ENCODE measurements at regions not wholly inside any gene's neighbourhood (a gene's known extent, or its start where the extent isn't known, plus 50 kb on each side); places are given as distances from the start of the nearest gene placed in this dataset.
A peak's percentile ranks its signal among the peaks of the same experiment; 100 is the strongest.

DNA sequence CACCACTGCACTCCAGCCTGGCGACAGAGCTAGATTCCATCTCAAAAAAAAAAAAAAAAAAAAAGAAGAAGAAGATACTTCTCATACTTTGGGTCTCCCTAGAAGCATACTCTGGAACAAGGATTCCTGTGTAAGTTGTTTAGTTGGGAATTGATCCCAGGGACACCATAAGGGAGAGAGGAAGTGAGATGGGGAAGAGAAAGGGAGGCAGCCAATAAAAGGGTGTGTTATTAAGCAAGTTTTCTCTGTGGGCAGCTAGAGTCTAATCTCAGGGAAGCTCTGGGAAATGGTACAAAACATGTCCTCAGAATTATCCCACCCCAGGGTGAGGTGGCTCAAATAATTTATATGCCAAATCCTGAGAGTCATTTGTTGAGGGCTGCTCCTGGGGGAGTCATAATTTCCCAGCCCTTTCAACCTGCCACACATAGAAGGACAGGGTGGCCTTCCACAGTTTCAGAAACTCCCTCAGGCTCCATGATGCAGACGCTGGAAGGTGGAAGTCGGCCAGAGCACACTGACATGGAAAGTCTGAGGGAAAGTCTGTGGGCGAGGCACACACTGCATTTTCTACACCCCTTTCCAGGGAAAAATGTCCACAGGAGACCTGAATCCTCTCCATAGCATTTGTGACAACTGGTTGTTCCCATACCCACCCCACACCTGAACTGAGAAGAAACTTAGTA is 86.4 kb upstream of the SLC4A7 start:
- peak overlapping the region; percentile 60; the same call in 1 of the 2 replicates for H3K27ac ChIP-seq (ENCODE audit: low read length)

DNA sequence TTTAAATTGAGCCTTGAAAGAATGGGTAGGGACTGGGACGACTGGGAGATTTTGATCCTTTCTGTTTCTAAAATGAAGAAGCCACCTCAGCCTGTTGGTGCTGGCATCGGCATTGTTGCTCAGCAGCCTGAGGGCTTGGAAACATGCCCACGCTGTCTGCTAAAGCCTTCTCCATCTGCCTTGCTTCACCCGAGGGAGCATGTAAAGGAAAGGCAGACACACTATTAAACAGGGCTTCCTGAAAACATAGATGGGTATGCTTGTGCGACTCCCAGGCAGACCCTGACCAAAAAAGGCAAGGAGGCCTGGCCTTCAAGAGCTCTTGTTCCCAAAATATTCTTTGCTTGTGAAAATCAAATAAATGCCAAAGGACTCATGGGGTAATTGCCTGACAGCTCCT is 84.2 kb upstream of the SLC4A7 start:
- Histone ChIP-seq H3K4me1 (ENCODE audit: control insufficient read depth, insufficient read depth, low read length) (peaks cover 18% of the 10 kb centered on the region; the same call in 1 of the 2 replicates), H3K9me3 (ENCODE audit: control insufficient read depth, insufficient read depth, low read depth, low read length) (no peaks in the 10 kb centered on the region), H3K27ac (ENCODE audit: low read length) (peak overlapping the region; percentile 60; the same call in 1 of the 2 replicates), H3K27me3 (ENCODE audit: control insufficient read depth, insufficient read depth, low read length) (no peaks in the 10 kb centered on the region), H3K36me3 (ENCODE audit: control insufficient read depth, insufficient read depth, low read length) (no peaks in the 10 kb centered on the region), H3K4me3 (ENCODE audit: low read depth in 2 of 2, low read length in 2 of 2) (no peak overlapping the region)
- no peak for TF ChIP-seq POLR2AphosphoS5 (IDR thresholded peaks at IDR 0.05; ENCODE audit: low read depth, low read length)
- TF ChIP-seq, protein P1, sequence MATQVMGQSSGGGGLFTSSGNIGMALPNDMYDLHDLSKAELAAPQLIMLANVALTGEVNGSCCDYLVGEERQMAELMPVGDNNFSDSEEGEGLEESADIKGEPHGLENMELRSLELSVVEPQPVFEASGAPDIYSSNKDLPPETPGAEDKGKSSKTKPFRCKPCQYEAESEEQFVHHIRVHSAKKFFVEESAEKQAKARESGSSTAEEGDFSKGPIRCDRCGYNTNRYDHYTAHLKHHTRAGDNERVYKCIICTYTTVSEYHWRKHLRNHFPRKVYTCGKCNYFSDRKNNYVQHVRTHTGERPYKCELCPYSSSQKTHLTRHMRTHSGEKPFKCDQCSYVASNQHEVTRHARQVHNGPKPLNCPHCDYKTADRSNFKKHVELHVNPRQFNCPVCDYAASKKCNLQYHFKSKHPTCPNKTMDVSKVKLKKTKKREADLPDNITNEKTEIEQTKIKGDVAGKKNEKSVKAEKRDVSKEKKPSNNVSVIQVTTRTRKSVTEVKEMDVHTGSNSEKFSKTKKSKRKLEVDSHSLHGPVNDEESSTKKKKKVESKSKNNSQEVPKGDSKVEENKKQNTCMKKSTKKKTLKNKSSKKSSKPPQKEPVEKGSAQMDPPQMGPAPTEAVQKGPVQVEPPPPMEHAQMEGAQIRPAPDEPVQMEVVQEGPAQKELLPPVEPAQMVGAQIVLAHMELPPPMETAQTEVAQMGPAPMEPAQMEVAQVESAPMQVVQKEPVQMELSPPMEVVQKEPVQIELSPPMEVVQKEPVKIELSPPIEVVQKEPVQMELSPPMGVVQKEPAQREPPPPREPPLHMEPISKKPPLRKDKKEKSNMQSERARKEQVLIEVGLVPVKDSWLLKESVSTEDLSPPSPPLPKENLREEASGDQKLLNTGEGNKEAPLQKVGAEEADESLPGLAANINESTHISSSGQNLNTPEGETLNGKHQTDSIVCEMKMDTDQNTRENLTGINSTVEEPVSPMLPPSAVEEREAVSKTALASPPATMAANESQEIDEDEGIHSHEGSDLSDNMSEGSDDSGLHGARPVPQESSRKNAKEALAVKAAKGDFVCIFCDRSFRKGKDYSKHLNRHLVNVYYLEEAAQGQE (IDR thresholded peaks at IDR 0.05; ENCODE audit: insufficient read depth in 1 of 2, low read depth in 2 of 2, low read length in 1 of 2): no peak
- no peak for TF ChIP-seq SIN3A (IDR thresholded peaks at IDR 0.05; ENCODE audit: borderline replicate concordance, insufficient read depth, low read depth, low read length)
- no peak for TF ChIP-seq TCF7L2 (IDR thresholded peaks at IDR 0.05; ENCODE audit: low read depth, low read length)
- TF ChIP-seq, protein P2, sequence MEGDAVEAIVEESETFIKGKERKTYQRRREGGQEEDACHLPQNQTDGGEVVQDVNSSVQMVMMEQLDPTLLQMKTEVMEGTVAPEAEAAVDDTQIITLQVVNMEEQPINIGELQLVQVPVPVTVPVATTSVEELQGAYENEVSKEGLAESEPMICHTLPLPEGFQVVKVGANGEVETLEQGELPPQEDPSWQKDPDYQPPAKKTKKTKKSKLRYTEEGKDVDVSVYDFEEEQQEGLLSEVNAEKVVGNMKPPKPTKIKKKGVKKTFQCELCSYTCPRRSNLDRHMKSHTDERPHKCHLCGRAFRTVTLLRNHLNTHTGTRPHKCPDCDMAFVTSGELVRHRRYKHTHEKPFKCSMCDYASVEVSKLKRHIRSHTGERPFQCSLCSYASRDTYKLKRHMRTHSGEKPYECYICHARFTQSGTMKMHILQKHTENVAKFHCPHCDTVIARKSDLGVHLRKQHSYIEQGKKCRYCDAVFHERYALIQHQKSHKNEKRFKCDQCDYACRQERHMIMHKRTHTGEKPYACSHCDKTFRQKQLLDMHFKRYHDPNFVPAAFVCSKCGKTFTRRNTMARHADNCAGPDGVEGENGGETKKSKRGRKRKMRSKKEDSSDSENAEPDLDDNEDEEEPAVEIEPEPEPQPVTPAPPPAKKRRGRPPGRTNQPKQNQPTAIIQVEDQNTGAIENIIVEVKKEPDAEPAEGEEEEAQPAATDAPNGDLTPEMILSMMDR (IDR thresholded peaks at IDR 0.05): no peak
- ChIA-PET CTCF (no interaction called here), POLR2A (interaction anchor here (0.7 kb wide), 1 partner anchor 267 kb away, joined by 4 read pairs; no protein-coding TSS in a partner anchor)
- no TSS peak for BruUV-seq (replicated peaks)
- peak; percentile 75 for ATAC-seq
- intact Hi-C loops (cut with micrococcal nuclease; ENCODE audit: unreplicated experiment): no loop called here
- in situ Hi-C loops (cut with HindIII; ENCODE audit: low pct_unique_long_range_greater_than_20kb, low sequenced_read_pairs): no loop called here
- no peak for DNase-seq (ENCODE audit: low read depth, low spot score)

More for the DNA sequence above, 86.4 kb upstream of the SLC4A7 start:
- ChIA-PET POLR2A (interaction anchor here (0.7 kb wide), 1 partner anchor 28 kb away, joined by 5 read pairs; no protein-coding TSS in a partner anchor), CTCF (no interaction called here)
- no peaks in the 10 kb centered on the region for H3K36me3 ChIP-seq (ENCODE audit: control insufficient read depth, insufficient read depth, low read length)
- H3K4me3 ChIP-seq (ENCODE audit: low read depth in 2 of 2, low read length in 2 of 2): no peak overlapping the region
- peak; percentile 58; the same call in 1 of the 2 replicates for ATAC-seq
- H3K9me3 ChIP-seq (ENCODE audit: control insufficient read depth, insufficient read depth, low read depth, low read length): no peaks in the 10 kb centered on the region
- in situ Hi-C loops (cut with HindIII; ENCODE audit: low pct_unique_long_range_greater_than_20kb, low sequenced_read_pairs): no loop called here
- intact Hi-C loops (cut with micrococcal nuclease; ENCODE audit: unreplicated experiment): no loop called here
- H3K4me1 ChIP-seq (ENCODE audit: control insufficient read depth, insufficient read depth, low read length): peaks cover 18% of the 10 kb centered on the region; the same call in 1 of the 2 replicates
- no TSS peak for BruUV-seq (replicated peaks)
- DNase-seq (ENCODE audit: low read depth, low spot score): no peak
- TF ChIP-seq POLR2AphosphoS5 (IDR thresholded peaks at IDR 0.05; ENCODE audit: low read depth, low read length): no peak
- no peak for TF ChIP-seq SIN3A (IDR thresholded peaks at IDR 0.05; ENCODE audit: borderline replicate concordance, insufficient read depth, low read depth, low read length)
- no peak for TF ChIP-seq TCF7L2 (IDR thresholded peaks at IDR 0.05; ENCODE audit: low read depth, low read length)
- TF ChIP-seq, protein P2 (IDR thresholded peaks at IDR 0.05): no peak
- TF ChIP-seq, protein P1 (IDR thresholded peaks at IDR 0.05; ENCODE audit: insufficient read depth in 1 of 2, low read depth in 2 of 2, low read length in 1 of 2): no peak
- no peaks in the 10 kb centered on the region for H3K27me3 ChIP-seq (ENCODE audit: control insufficient read depth, insufficient read depth, low read length)

Data from Panc1 (cell line).